Glomerular visceral epithelial cell (primary cell): ENCODE measurements at regions not wholly inside any gene's neighbourhood (a gene's known extent, or its start where the extent isn't known, plus 50 kb on each side); places are given as distances from the start of the nearest gene placed in this dataset.

Experiments
- DNase-seq: peaks from one replicate; pipeline ENCODE4 v3.0.0-alpha.2; 2016; ENCODE audit errors: extremely low spot score

DNA sequence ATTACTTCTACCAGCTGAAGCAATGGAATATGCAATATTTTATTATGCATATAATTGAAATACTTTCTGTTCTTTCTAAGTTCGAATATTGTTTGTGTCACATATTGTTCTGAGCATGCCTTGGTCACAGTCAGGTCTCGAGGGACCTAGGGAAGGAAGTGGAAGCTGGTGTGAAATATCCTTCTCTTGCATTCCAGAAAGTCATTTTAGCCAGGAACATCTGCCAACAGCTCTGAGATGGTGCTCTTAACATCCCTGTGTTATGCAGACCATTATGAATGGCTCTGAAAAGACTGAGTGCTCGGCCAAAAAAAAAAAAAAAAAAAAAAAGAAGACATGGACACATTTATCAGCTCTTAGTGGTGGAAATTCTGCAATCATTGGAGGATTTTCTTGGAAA is 132.7 kb upstream of the JAG1 start:
- DNase-seq: no peak

DNA sequence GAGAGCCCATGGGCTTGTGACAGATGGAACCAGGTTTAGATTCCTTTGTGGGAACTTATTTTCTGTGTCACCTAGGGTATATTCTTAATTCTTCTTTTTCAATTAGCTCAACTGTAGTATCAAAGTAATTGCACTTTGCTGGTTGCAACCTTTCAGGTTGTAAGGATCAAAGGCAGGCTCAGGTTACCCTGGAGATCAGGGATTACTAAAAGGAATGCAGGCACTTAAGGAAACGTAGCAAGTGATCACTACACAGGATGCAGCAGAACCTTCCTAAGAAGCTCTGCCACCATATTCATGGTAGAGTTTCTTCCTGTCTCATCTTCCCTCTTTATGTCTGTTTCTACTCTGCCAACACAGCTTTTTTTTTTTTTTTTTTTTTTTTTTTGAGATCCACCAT is 133.2 kb upstream of the JAG1 start:
- DNase-seq: no peak

DNA sequence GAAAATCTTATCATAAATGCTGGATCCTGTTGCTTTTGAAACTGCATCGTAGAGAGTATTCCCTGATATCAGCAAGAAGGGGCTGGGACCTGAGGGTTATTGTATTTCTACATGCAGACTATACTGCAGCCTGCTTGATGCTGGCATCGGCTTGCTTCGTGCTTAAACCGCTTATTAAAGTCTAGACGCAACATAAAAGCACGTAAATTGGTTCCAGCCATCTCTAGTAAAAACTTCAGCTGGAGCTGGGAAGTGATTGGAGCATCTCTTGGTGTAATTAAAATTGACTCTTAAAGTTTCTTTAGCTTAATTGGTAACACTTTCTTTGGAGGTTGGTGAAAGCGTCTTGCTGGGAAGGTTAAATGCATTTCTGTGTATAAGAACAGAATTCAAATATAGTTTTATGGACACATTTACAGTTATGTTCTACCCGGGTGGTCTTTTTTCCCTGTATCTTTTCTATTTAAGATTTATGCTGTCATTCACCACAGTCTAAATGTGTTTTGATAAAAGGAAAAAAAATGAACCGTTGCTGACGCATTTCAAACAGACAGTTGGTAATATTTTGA is 139.0 kb upstream of the JAG1 start:
- DNase-seq: no peak

DNA sequence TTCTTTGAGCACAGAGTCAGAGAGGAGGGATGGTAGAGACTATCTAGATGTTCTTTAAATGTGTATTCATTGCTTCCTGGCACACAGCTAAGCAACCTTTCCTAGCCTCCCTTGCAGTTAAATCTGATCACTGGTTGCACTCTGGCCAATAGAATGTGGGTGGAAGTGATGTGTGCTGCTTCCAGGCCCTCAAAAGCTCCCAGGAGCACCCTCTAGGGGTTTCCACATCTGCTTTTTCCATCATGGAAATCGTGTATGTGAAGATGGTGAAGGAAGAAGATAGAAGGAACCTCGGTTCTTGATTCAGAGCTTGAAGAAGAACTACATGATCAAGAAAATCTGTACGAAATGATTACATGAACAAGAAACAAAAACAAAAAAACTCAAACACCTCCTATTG is 149.8 kb upstream of the JAG1 start:
- DNase-seq: no peak

DNA sequence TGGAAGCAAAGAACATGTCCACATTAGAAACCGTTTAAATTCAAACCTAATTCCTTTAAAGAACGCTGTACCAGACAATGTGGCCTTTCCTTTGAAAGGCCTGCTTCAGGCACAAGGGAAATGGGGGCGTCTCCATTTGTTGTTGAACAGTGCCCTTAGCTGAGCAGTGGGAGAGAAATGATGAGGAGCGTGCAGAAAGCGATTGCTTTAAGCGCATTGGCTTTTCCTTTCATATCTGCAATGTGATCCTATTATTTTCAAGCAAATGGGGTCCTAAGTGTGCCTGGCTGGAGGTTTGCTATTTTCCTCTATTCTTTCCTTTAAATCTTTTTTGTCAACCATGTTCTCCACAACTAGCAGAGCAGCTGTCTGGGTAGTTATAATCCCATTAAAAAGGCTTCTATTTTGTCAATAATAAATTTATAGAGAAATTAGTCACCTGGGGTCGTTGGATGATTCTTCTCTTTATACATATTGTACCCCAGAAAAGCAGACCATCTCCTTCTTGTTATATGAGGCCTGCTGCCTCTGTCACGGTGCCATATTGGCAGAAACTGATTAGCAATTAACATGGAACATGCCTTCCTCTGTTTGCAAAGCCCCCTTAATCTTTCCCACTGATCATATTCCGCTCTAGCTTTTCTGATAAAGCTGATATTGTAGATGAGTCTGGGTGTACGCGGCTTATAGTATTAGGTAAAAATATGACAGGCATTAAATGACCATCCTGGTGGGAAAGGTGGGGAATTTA is 151.1 kb upstream of the JAG1 start:
- no peak for DNase-seq

DNA sequence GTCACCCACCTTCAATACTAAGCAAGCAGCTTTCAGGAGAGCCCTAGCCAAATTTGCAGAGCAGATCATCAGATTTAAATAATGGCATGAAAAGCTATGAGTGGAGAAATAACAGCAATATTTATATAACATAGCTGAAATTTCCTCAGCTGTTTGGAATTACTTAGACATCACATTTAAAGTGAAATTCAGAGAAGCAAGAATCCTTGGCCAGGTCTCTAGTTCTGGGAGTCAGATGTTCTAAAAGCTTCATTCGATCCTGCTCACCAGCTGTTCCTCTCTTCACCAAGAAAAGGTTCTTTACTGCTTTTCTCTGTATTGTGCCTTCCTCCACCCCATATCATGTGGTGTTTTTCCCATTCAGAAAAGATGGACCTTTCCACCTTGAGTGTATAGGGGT is 152.3 kb upstream of the JAG1 start:
- DNase-seq: no peak

DNA sequence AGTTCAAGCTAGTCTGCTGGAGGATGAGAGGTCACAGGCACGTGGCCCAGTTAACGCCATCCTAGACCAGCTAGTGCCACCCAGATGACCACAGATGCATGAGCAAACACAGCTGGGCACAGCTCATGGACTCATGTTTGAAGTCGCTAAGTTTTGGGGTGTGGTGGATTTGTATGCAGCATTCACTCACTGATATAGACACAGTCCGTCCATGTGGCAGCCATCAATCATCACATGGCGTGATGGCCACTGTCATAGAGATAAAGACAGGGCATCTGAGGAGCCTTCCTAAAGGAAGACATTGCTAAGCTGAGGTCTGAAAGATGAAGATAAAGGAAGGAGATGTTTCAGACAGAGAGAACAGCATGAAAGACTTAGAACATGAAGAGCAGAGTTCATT is 154.4 kb upstream of the JAG1 start:
- no peak for DNase-seq

DNA sequence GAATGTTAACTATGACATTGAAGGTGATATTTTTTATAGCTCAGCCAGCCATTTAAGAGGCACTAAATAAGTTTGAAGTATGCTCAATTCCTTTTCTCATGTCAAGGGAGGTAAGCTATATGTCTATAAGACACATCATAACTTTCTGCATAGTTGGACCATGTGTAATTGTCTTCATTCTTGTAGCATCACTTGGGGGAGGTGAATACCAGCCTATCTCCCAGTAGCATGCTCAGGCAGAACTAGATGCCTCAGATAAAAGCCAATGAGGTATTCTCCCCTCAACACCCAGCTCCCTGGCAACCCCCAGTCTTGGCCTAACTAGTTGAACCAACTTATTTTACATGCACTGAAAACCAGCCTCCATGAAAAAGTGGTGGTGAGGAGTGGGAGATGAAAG is 158.3 kb upstream of the JAG1 start:
- peak; percentile 26 for DNase-seq

DNA sequence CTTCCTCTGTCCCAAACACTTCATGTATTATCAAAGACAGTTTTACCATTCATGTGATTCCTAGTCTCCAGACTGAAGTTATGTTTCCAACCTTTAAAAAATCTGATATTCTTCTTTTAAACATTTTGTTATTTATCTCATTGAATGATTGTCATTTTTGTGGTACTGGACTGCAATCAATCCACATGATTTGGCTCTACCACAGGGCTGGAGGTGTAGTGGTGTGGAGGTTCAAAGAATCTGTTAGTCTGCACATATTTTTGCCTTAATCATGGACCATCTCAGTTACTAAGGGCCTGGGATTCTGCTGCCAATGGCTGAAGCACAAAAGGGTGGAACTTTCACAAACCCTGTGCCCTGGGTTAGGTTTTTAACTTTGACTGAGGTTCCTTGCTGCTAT is 164.1 kb upstream of the JAG1 start:
- no peak for DNase-seq

DNA sequence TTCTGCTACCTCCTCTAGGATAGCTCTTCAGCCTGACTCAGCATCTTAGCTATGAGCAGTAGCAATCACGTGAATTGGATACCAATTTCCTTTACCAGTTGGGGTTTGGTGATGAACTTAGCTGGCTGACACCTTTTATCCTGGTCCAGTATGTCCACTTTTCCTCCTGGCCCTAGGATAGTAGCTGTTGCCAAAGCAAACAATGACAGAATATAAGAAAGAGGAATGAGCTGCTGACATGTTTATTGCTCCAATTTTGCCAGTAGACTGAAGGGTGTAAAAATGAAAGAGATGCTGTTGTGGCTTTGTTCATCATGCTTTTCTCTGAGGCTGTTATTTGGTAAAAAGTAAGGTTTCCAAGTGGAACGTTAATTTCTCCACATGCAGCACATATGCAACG is 168.3 kb upstream of the JAG1 start:
- no peak for DNase-seq

DNA sequence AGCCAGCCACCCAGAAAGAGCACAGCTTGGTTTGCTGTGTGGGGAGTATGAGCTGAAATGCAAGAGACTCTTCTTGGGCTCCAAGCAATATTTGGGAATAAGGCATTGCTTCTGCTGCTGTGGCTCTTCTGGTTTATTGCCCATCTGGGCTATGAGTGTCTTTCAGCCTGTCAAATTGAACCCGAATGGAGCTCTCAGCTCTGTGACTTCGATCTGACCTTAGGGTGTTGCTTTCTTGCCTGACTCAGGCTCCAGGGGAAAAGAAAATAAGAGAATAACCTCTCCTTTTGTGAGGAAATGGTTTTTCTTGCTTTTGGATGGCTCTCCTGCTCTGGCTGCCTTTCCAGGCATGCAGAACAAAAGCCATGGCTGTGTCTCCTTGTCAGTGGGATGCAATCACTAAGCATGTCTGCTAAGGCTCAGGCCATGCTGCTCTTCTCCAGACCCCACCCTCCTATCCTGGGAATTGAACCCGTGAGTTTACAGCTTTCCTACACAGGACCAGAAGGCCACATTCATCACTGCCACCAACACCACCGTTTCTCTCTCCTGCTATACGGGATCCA is 169.4 kb upstream of the JAG1 start:
- no peak for DNase-seq

DNA sequence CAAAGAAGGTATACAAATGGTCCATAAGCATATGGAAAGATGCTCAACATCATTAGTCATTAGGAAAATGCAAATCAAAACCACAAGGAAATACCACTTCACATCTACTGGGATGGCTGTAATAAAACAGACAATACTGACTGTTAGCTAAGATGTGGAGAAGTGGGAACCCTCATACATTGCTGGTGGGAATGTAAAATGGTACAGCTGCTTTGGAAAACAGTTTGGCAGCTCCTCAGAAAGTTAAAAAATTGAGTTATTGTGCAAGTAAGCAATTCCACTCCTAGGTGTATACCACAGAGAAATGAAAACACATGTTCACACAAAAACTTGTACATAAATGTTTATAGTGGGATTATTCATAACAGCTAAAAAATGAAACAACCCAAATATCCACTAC is 173.0 kb upstream of the JAG1 start:
- DNase-seq: no peak

DNA sequence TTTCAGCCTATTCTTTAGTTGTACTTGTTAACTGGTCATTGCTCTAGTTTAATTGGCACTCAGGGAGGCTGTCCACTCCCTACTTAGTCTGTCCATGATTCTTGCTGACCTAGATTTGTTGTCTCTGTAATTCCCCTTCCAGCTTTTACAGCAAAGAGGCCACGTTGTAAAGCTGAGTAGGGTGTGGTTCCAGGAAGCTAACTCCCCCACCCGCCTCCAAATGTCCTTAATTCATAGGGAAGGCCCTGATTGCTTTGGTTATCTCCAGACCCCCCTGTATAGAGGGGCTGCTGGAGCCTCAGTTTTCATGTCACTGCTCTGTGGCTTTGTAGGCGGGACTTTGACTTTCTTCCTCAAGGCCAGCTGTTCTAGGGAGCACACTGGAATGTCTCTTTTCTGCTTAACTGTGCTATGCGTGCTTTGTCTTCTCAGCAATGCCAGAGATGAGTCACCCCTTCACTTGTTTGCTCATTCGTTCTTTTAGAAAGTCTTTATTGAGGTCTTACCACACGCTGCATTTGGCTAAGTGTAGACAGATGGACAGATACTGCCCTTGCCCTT is 175.1 kb upstream of the JAG1 start:
- peak; percentile 90 for DNase-seq

DNA sequence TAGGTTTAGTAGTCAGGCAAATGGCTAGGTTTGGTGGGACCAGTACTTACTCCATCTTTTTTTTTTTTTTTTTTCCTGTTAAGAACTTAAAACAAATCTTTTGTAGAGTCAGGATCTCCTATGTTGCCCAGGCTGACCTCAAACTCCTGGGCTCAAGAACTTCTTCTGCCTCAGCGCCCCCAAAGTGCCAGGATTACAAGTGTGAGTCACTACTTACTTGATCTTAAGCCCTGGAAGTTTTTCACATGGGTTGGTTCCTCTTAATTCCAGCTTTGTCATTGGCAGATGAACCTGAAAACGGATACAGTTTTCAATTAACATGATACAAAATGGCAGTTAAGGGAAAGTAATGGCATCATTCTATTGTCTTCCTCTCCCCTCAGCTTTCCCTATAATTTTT is 179.4 kb upstream of the JAG1 start:
- DNase-seq: peak; percentile 79

DNA sequence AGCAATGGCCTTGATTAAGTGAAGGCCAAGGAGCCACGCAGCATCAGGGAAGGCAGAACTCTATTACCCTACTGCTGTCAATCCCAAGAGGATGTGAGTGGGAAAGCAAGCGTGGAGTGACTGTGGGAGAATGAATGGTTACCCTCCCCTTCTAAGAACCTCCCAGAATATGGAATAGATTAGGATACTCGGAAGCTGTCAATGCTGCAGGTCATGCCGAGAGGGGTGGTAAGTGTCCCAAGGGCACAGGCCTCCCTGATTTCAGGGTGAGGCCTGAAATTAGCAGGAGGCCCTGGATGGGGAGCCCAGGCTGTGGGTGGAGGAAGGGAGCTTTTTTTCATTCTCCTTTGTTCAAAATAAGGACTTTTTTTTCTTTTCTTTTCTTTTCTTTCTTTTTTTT is 179.9 kb upstream of the JAG1 start:
- no peak for DNase-seq

DNA sequence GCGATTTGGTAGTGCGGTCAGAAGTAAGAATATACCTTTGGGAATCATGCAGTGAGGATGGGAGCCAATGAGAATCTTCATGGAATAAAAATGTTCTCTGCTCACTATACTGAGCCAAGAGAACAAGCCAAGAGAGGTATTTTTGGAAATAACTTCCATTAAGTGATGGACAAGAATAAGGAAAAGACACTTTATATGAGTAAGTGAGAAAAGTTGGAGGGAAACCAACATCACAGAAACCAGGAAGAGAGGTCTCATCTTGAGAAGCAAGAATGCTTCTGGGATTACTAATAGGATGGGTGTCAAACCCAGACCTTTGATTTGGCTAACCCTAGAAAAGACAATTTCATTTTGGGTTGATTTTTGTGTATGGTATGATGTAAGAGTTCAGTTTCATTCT is 181.2 kb upstream of the JAG1 start:
- DNase-seq: no peak

DNA sequence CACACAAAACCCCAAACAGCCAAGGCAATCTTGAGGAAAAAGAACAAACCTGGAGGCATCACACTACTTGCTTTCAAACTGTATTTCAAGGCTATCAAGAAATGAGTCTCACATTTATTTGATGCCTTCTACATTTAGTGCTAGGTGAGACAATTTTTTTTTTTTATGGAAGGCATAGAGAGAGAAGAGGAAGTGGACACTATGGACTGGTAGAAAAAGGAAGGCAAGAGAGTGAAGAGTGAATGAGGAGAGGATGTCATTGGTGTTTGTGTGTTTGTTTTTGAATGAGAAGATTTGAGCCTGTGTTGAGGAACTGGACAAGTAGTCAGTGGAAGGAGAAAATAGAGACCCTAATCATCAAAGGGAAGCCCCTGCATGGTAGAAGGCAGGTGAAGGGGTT is 182.0 kb upstream of the JAG1 start:
- DNase-seq: no peak

DNA sequence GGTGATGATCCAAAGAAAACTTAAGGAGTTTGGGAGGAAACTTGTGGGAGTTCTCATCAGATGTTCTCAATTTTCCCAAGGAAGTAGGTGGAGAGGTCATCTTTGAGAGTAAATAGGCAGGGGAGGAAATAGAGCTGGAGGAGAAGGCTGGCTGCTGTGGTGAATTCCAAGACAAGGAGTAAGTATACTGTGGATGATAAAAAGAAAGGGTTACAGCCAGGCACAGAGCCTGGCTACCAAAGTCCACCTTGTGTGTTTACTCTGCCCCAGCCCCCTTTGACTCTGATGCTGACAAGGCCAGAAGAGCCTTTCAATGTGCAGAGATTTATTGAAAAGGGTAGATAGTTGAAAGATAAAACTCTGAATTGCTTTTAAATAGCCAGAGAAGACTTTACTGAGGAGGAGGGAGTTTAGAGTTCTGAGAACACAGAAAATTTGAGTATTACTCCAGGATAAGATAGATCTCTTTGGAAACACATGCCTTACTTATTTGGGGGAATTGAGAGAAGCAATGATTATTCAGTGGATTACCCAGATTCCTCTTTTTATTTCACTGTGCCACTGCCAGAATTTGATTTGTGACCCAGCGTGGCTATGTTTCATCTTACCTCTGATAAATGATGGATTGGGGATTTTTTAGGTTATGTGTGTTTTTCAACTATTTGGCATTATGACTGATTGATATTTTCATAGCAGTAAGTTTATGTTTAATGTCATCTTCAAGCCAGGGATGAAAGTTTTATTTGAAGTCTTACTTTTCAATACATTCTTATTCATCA is 182.6 kb upstream of the JAG1 start:
- DNase-seq: no peak

DNA sequence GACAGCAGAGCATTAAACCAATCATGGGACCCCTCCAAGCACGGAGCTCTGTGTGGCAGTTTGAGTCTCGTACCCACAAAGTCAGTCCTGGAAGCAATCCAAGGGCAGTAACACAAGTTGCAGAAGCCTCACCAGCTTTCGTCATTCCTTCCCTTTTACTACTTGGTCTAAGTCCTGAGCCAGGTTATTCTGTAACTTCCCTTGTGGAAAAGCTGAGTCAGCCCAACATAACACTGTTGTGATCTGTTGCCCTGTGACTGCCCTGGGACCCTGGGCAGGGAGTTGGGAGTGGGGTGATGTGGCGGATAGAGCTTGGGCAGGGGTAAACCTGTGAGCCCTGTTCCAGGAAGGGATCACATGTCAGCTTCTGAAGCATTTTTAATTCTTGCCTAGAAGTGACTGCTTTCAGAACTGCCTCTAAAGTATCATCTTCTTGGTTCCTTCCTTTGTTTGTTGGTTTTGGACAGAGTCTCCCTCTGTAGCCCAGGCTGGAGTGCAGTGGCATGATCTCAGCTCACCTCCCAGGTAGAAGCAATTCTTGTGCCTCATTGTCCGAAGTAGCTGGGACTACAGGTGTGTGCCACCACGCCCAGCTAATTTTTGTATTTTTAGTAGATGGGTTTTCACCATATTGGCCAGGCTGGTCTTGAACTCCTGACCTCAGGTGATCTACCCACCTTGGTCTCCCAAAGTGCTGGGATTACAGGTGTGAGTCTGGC is 183.7 kb upstream of the JAG1 start:
- peak; percentile 97 for DNase-seq

DNA sequence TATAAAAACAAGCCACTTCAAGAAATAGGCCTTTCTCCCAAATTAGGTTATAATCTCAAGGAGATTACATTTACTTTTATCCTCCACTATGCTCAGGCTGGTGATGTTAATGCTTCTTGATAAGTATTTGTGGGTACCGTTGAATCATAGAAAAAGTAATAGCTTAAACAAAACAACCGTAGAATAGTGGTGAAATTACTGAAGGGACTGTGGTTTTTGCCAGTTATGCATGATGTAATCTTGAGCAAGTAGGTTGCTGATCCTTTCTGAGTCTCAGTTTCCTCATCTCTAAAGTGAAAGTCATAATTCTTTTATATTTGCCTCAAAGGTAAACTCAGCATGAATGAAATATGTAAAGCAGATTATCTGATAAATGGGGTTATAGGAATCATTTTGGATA is 187.3 kb upstream of the JAG1 start:
- peak; percentile 86 for DNase-seq

DNA sequence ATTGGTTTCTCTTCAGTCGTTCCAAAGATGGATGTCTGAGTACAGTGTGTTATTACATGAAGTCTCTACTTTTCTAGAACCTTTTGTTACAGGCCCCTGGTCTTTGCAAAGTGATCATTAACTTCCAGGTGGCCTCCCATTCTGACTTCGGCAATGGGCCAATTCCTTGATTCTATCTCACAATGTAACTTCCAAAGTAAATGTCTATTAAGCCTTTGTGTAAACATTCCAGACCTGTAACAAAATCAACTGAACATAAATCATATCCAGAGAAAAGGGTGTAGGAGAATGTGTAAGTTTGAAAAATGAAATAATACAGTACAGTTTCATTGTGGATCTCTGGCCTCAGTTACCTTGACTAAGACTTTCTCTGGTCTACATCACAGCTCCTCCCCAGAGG is 187.8 kb upstream of the JAG1 start:
- peak; percentile 84 for DNase-seq
